ENCODE measurements at regions not wholly inside any gene's neighbourhood (a gene's known extent, or its start where the extent isn't known, plus 50 kb on each side); places are given as distances from the start of the nearest gene placed in this dataset.
"Not testable (repeated sequence)": the region's sequence is repeated elsewhere in the genome, so short reads cannot be mapped to it uniquely, and the experiment has no call there.

DNA sequence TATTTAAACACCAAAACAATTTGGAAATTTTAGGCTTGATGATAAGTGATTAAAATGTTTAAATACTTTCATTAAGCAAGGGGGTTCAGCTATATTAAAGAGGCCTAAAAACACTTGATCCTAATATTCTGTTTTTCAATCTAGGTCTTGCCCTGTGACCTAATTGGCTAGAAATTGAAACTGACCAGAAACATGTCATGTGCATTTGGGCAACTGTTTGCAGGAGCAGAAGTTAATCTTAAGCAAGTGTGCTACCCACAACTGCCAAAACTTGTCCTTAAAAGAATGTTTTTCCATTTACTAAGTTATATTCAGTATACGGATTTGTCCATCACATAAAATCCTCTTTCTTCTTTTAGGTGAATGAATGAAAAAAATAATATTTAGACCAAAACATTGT is 167.3 kb downstream of the PPP1R3A start:
- TF ChIP-seq EZH2 (IDR thresholded peaks at IDR 0.05) (no peak), EZH2phosphoT487 (IDR thresholded peaks at IDR 0.05) (no peak)
- TF ChIP-seq, protein P1, sequence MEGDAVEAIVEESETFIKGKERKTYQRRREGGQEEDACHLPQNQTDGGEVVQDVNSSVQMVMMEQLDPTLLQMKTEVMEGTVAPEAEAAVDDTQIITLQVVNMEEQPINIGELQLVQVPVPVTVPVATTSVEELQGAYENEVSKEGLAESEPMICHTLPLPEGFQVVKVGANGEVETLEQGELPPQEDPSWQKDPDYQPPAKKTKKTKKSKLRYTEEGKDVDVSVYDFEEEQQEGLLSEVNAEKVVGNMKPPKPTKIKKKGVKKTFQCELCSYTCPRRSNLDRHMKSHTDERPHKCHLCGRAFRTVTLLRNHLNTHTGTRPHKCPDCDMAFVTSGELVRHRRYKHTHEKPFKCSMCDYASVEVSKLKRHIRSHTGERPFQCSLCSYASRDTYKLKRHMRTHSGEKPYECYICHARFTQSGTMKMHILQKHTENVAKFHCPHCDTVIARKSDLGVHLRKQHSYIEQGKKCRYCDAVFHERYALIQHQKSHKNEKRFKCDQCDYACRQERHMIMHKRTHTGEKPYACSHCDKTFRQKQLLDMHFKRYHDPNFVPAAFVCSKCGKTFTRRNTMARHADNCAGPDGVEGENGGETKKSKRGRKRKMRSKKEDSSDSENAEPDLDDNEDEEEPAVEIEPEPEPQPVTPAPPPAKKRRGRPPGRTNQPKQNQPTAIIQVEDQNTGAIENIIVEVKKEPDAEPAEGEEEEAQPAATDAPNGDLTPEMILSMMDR (IDR thresholded peaks at IDR 0.05) = no peak
- no peaks in the 10 kb centered on the region for H3F3A ChIP-seq (ENCODE audit: low read depth)
- H3K9ac ChIP-seq = no peak overlapping the region
- no peak overlapping the region for H3K4me3 ChIP-seq
- H3K9me3 Mint-ChIP-seq = no peaks in the 10 kb centered on the region
- no peak for DNase-seq (ENCODE audit: low spot score)
- no peak overlapping the region for H3K4me2 ChIP-seq
- no peaks in the 10 kb centered on the region for H3K9me3 ChIP-seq (ENCODE audit: low read depth)
- H3K4me1 ChIP-seq = no peaks in the 10 kb centered on the region
- H3K27ac Mint-ChIP-seq = no peak overlapping the region
- no peaks in the 10 kb centered on the region for H3K36me3 ChIP-seq
- H3K36me3 Mint-ChIP-seq = no peaks in the 10 kb centered on the region
- H2AFZ ChIP-seq (replicated peaks) = no peak overlapping the region
- no peaks in the 10 kb centered on the region for H4K20me1 ChIP-seq (ENCODE audit: low read depth)
- H3K27me3 ChIP-seq = no peaks in the 10 kb centered on the region
- H3K4me3 Mint-ChIP-seq = no peak overlapping the region
- no peaks in the 10 kb centered on the region for H3K79me2 ChIP-seq (ENCODE audit: low read depth)
- peaks cover 2% of the 10 kb centered on the region for H3K27me3 Mint-ChIP-seq (ENCODE audit: insufficient read depth, low read depth)
- no peaks in the 10 kb centered on the region for H3K4me1 Mint-ChIP-seq
- no peak overlapping the region for H3K27ac ChIP-seq

DNA sequence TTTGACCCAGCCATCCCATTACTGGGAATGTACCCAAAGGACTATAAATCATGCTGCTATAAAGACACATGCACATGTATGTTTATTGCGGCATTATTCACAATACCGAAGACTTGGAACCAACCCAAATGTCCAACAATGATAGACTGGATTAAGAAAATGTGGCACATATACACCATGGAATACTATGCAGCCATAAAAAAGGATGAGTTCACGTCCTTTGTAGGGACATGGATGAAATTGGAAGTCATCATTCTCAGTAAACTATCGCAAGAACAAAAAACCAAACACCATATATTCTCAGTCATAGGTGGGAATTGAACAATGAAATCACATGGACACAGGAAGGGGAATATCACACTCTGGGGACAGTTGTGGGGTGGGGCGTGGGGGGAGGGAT is 170.4 kb downstream of the PPP1R3A start:
- H3K9me3 Mint-ChIP-seq; H3K4me2 ChIP-seq; H3K27ac ChIP-seq; H3K79me2 ChIP-seq (ENCODE audit: low read depth); H3K4me3 ChIP-seq; H3K27me3 ChIP-seq; H2AFZ ChIP-seq (replicated peaks); H3F3A ChIP-seq (ENCODE audit: low read depth); H4K20me1 ChIP-seq (ENCODE audit: low read depth); H3K27me3 Mint-ChIP-seq (ENCODE audit: insufficient read depth, low read depth); H3K4me3 Mint-ChIP-seq; H3K27ac Mint-ChIP-seq; H3K9ac ChIP-seq; H3K4me1 Mint-ChIP-seq; H3K36me3 ChIP-seq; H3K9me3 ChIP-seq (ENCODE audit: low read depth); DNase-seq (ENCODE audit: low spot score); H3K4me1 ChIP-seq; H3K36me3 Mint-ChIP-seq: not testable (repeated sequence)

GRCh38 chr7:113742946-113743431 is 175.8 kb downstream of the PPP1R3A start:
- H3K27me3 ChIP-seq; H3K36me3 ChIP-seq; H3K4me1 ChIP-seq; H3K9me3 ChIP-seq (ENCODE audit: low read depth); H3K4me3 ChIP-seq; H4K20me1 ChIP-seq (ENCODE audit: low read depth); H3K4me1 Mint-ChIP-seq; H3K79me2 ChIP-seq (ENCODE audit: low read depth); H3K27ac Mint-ChIP-seq; H3K9ac ChIP-seq; H3K27me3 Mint-ChIP-seq (ENCODE audit: insufficient read depth, low read depth); H3K9me3 Mint-ChIP-seq; H3F3A ChIP-seq (ENCODE audit: low read depth); H3K4me3 Mint-ChIP-seq; H3K36me3 Mint-ChIP-seq; H3K4me2 ChIP-seq; H2AFZ ChIP-seq (replicated peaks); H3K27ac ChIP-seq: not testable (repeated sequence)
- peak; percentile 20 for DNase-seq (ENCODE audit: low spot score)

- H3F3A ChIP-seq (ENCODE audit: low read depth) = no peaks in the 10 kb centered on the region
- H3K79me2 ChIP-seq (ENCODE audit: low read depth) = no peaks in the 10 kb centered on the region
- H3K9ac ChIP-seq = no peak overlapping the region
- Mint-ChIP-seq H3K27ac (no peak overlapping the region), H3K9me3 (peaks cover 3% of the 10 kb centered on the region), H3K4me1 (no peaks in the 10 kb centered on the region), H3K4me3 (no peak overlapping the region), H3K36me3 (no peaks in the 10 kb centered on the region), H3K27me3 (ENCODE audit: insufficient read depth, low read depth) (no peaks in the 10 kb centered on the region)
- no peaks in the 10 kb centered on the region for H3K4me1 ChIP-seq
- no peak overlapping the region for H3K27ac ChIP-seq
- H3K27me3 ChIP-seq = no peaks in the 10 kb centered on the region
- no peak for TF ChIP-seq EZH2phosphoT487 (IDR thresholded peaks at IDR 0.05)
- TF ChIP-seq, protein P1 (IDR thresholded peaks at IDR 0.05) = no peak
- TF ChIP-seq EZH2 (IDR thresholded peaks at IDR 0.05) = no peak
- no peaks in the 10 kb centered on the region for H3K9me3 ChIP-seq (ENCODE audit: low read depth)
- no peaks in the 10 kb centered on the region for H4K20me1 ChIP-seq (ENCODE audit: low read depth)
- H3K4me2 ChIP-seq = no peak overlapping the region
- H2AFZ ChIP-seq (replicated peaks) = no peak overlapping the region
- DNase-seq (ENCODE audit: low spot score) = no peak
- H3K36me3 ChIP-seq = no peaks in the 10 kb centered on the region
- no peak overlapping the region for H3K4me3 ChIP-seq
Measured at GRCh38 chr7:113742377-113742776, 176.4 kb downstream of the PPP1R3A start.
